ENCODE measurements at regions not wholly inside any gene's neighbourhood (a gene's known extent, or its start where the extent isn't known, plus 50 kb on each side); places are given as distances from the start of the nearest gene placed in this dataset.

- Histone ChIP-seq H3K4me1 (ENCODE audit: control insufficient read depth, extremely low read depth, insufficient read depth, low read length) (no peaks in the 10 kb centered on the region), H3K27ac (ENCODE audit: control insufficient read depth, insufficient read depth, low read length) (peak overlapping the region; percentile 51), H3K9me3 (ENCODE audit: control insufficient read depth, low read depth, low read length) (peaks cover 13% of the 10 kb centered on the region), H3K4me3 (ENCODE audit: control insufficient read depth in 2 of 3, extremely low read depth in 1 of 3, insufficient read depth in 2 of 3, low read depth in 1 of 3, low read length in 3 of 3) (no peak overlapping the region), H4K20me1 (ENCODE audit: control insufficient read depth, extremely low read depth, insufficient read depth, low read length) (no peaks in the 10 kb centered on the region), H3K9ac (ENCODE audit: control insufficient read depth, extremely low read depth, insufficient read depth, low read length) (no peak overlapping the region), H3K36me3 (ENCODE audit: control insufficient read depth in 2 of 2, extremely low read depth in 1 of 2, insufficient read depth in 2 of 2, low read length in 2 of 2) (no peaks in the 10 kb centered on the region), H3K9me1 (ENCODE audit: control insufficient read depth, extremely low read depth, insufficient read depth, low read length) (no peaks in the 10 kb centered on the region), H3K4me2 (ENCODE audit: control insufficient read depth, extremely low read depth, insufficient read depth, low read depth, low read length) (no peak overlapping the region), H2AFZ (ENCODE audit: control insufficient read depth, low read length) (no peak overlapping the region), H3K79me2 (ENCODE audit: control insufficient read depth, insufficient read depth, low read length) (no peaks in the 10 kb centered on the region), H3K27me3 (ENCODE audit: control insufficient read depth, extremely low read depth, insufficient read depth, low read length) (no peaks in the 10 kb centered on the region)
- DNase-seq (ENCODE audit: low read depth, low spot score) (peak; percentile 40), FAIRE-seq (peak; percentile 48)
- dilution Hi-C loops (cut with MboI; ENCODE audit: extremely low pct_ligation_motif_present, low sequenced_read_pairs): no loop called here
- TF ChIP-seq CTCF (optimal IDR thresholded peaks at IDR 0.05 in 1 of 3, IDR thresholded peaks at IDR 0.05 in 1 of 3, conservative IDR thresholded peaks at IDR 0.05 in 1 of 3; ENCODE audit: extremely low read depth in 1 of 3, insufficient read depth in 2 of 3, low read length in 3 of 3) (no peak), EZH2 (IDR thresholded peaks at IDR 0.05; ENCODE audit: low read length) (no peak)
Measured at GRCh38 chr6:132003516-132004178, 52.5 kb upstream of the CCN2 start.

Small RNAs in the stretch of these regions (small RNA-seq; reads per million reads assigned to genes)
- 0 reads per million in 3 experiments for gene MIR548AJ1 (ENCODE audit: insufficient read length in 3 of 3, low read depth in 3 of 3, low replicate concordance in 1 of 3)

Data from keratinocyte (primary cell).